Anterior cingulate cortex (tissue), 58 donors: ENCODE measurements at regions not wholly inside any gene's neighbourhood (a gene's known extent, or its start where the extent isn't known, plus 50 kb on each side); places are given as distances from the start of the nearest gene placed in this dataset.
"Not testable (repeated sequence)": the region's sequence is repeated elsewhere in the genome, so short reads cannot be mapped to it uniquely, and the experiment has no call there.

Experiments
- DNase-seq, 58 donors: peaks; one replicate each; lab custom pipeline; 2025; lab: John Stamatoyannopoulos, UW

- not testable (repeated sequence) for DNase-seq
Measured at GRCh38 chr17:21612123-21613070, 79.9 kb upstream of the KCNJ18 start.

- no peak for DNase-seq
Measured at GRCh38 chr17:21613071-21613429, 79.3 kb upstream of the KCNJ18 start.

DNA sequence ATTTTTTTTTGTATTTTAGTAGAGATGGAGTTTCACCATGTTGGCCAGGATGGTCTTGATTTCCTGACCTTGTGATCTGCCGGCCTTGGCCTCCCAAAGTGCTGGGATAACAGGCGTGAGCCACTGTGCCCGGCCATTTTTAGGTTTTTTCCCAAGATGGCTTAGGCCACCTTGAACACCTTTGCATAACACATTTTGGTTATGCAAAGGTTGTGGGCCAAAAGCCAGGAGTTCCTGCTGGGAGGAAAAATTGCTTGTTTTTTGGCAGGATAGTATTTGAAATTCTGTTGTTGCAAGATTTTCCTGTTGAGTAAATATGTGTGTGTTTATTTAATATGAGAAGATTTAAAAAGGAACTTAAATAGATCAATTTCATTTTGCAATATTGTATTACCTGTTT lies 65.3 kb upstream of the KCNJ18 start:
- not testable (repeated sequence) for DNase-seq
